Thoracic aorta (tissue), 2 donors: ENCODE measurements at regions not wholly inside any gene's neighbourhood (a gene's known extent, or its start where the extent isn't known, plus 50 kb on each side); places are given as distances from the start of the nearest gene placed in this dataset.

Experiments
- ATAC-seq: fragments of 150-250 bp; one replicate; pipeline ENCODE4 v1.8.0; 2017; ENCODE audit warnings: low read depth; ENCODE audit not compliant: insufficient number of reproducible peaks, low FRiP score
- DNase-seq: peaks from one replicate; pipeline ENCODE4 v3.0.0-alpha.2; 2020; ENCODE audit warnings: low spot score
- H3K27ac ChIP-seq, 2 donors: fragments of 200-600 bp; sonication (generic); 1 replicate in 1 of 2; 2 replicates in 1 of 2; pipeline ENCODE4 v1.5.1; 2016; ENCODE audit warnings: mild to moderate bottlenecking in 2 of 2, moderate library complexity in 2 of 2
- H3K27me3 ChIP-seq: fragments of 200-600 bp; sonication (generic); replicated peaks from 2 replicates; pipeline ENCODE4 v1.6.0; 2016; ENCODE audit warnings: mild to moderate bottlenecking; ENCODE audit not compliant: insufficient read depth
- H3K36me3 ChIP-seq: fragments of 200-600 bp; sonication (generic); one replicate; pipeline ENCODE4 v1.5.1; 2016
- H3K4me1 ChIP-seq, 2 donors: fragments of 200-600 bp; sonication (generic); 1 replicate in 1 of 2; 2 replicates in 1 of 2; pipeline versions ENCODE4 v1.5.1 to v1.6.0; 2016; ENCODE audit warnings: low read depth in 2 of 2, mild to moderate bottlenecking in 1 of 2; ENCODE audit not compliant: control insufficient read depth in 1 of 2
- H3K4me3 ChIP-seq: fragments of 200-600 bp; sonication (generic); 2 replicates; pipeline ENCODE4 v1.5.1; 2016; ENCODE audit warnings: mild to moderate bottlenecking
- H3K9me3 ChIP-seq: fragments of 200-600 bp; sonication (generic); 2 replicates; pipeline ENCODE4 v1.5.1; 2016
- TF ChIP-seq, protein P1 (sequence below): fragments of 200-600 bp; sonication (generic); IDR thresholded peaks from one replicate; pipeline ENCODE4 v1.5.1; 2019; ENCODE audit warnings: antibody characterized with exemption

- Histone ChIP-seq H3K27me3 (no peaks in the 10 kb centered on the region), H3K36me3 (no peaks in the 10 kb centered on the region), H3K9me3 (no peaks in the 10 kb centered on the region), H3K27ac (no peak overlapping the region), H3K4me3 (no peak overlapping the region), H3K4me1 (no peaks in the 10 kb centered on the region)
- ATAC-seq (no peak), DNase-seq (no peak)
- TF ChIP-seq, protein P1, sequence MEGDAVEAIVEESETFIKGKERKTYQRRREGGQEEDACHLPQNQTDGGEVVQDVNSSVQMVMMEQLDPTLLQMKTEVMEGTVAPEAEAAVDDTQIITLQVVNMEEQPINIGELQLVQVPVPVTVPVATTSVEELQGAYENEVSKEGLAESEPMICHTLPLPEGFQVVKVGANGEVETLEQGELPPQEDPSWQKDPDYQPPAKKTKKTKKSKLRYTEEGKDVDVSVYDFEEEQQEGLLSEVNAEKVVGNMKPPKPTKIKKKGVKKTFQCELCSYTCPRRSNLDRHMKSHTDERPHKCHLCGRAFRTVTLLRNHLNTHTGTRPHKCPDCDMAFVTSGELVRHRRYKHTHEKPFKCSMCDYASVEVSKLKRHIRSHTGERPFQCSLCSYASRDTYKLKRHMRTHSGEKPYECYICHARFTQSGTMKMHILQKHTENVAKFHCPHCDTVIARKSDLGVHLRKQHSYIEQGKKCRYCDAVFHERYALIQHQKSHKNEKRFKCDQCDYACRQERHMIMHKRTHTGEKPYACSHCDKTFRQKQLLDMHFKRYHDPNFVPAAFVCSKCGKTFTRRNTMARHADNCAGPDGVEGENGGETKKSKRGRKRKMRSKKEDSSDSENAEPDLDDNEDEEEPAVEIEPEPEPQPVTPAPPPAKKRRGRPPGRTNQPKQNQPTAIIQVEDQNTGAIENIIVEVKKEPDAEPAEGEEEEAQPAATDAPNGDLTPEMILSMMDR, result no peak
These were observed 50.0 kb upstream of the ATP8B1 start for GRCh38 chr18:57853133-57853532.
